AG04450 (cell line): ENCODE measurements at regions not wholly inside any gene's neighbourhood (a gene's known extent, or its start where the extent isn't known, plus 50 kb on each side); places are given as distances from the start of the nearest gene placed in this dataset.

Experiments
- CTCF ChIA-PET: fragments of 300-600, 350-600 bp; formaldehyde crosslinking; extraction: SDS; loops from one replicate; lab custom pipeline; 2022; ENCODE audit warnings: antibody characterized with exemption, inconsistent platforms; lab: Charles Lee
- POLR2A ChIA-PET: fragments of 350-600 bp; formaldehyde crosslinking; extraction: SDS; loops from one replicate; lab custom pipeline; 2021; ENCODE audit warnings: antibody characterized with exemption, inconsistent platforms; lab: Yijun Ruan, JAX
- DNase-seq: peaks from one replicate; pipeline ENCODE4 v3.0.0-alpha.2; 2011; ENCODE audit warnings: low read depth, low spot score
- H3K27ac ChIP-seq: one replicate; pipeline ENCODE4 v1.5.1; 2012; ENCODE audit warnings: low read depth, low read length, control low read depth
- H3K27me3 ChIP-seq: one replicate; pipeline ENCODE4 v1.6.0; 2012; ENCODE audit warnings: low read length; ENCODE audit not compliant: control insufficient read depth, insufficient read depth
- H3K4me3 ChIP-seq: 2 replicates; pipeline ENCODE4 v1.5.1; 2011; ENCODE audit warnings: mild to moderate bottlenecking, low read depth, low read length, control low read depth
- H3K9me3 ChIP-seq: 2 replicates; pipeline ENCODE4 v1.5.1; 2012; ENCODE audit warnings: low read length; ENCODE audit not compliant: control insufficient read depth, insufficient read depth
- CTCF ChIP-seq: IDR thresholded peaks from 2 replicates; pipeline ENCODE4 v1.5.1; 2011; ENCODE audit warnings: low read depth, low read length, control low read depth, inconsistent platforms

- no peak for TF ChIP-seq CTCF
- Histone ChIP-seq H3K4me3 (no peak overlapping the region), H3K27me3 (peaks cover 8% of the 10 kb centered on the region), H3K9me3 (no peaks in the 10 kb centered on the region; the same call in 1 of the 2 replicates), H3K27ac (no peak overlapping the region)
- no peak for DNase-seq
- POLR2A ChIA-PET = no interaction called here
- CTCF ChIA-PET = no interaction called here
Measured at GRCh38 chr16:54203851-54204505, 82.6 kb downstream of the IRX3 start.

GRCh38 chr16:54203384-54203783, 83.2 kb downstream of the IRX3 start:
- CTCF ChIA-PET = no interaction called here
- POLR2A ChIA-PET = no interaction called here

More at GRCh38 chr16:54203384-54203783, 83.2 kb downstream of the IRX3 start:
- no peak for DNase-seq
- no peak overlapping the region for H3K27ac ChIP-seq
- peaks cover 9% of the 10 kb centered on the region for H3K27me3 ChIP-seq
- no peak for TF ChIP-seq CTCF
- no peak overlapping the region for H3K4me3 ChIP-seq
- H3K9me3 ChIP-seq = no peaks in the 10 kb centered on the region; the same call in 1 of the 2 replicates
